CD14-positive monocyte (primary cell): ENCODE measurements at regions not wholly inside any gene's neighbourhood (a gene's known extent, or its start where the extent isn't known, plus 50 kb on each side); places are given as distances from the start of the nearest gene placed in this dataset.

Source experiments
- DNase-seq, 3 donors: peaks; one replicate each; pipeline ENCODE4 v3.0.0-alpha.2; 2011 to 2022
- H2AFZ ChIP-seq: 2 replicates; pipeline ENCODE4 v1.6.0; 2012; ENCODE audit warnings: mild to moderate bottlenecking, low read depth, low read length, inconsistent platforms; ENCODE audit not compliant: insufficient read depth, poor library complexity, severe bottlenecking
- H3K27ac ChIP-seq, 2 donors: 1 replicate in 1 of 2; 2 replicates in 1 of 2; pipeline ENCODE4 v1.5.1; 2012 to 2013; ENCODE audit warnings: low read length in 2 of 2, control low read depth in 1 of 2, inconsistent platforms in 1 of 2, low read depth in 1 of 2, mild to moderate bottlenecking in 1 of 2
- H3K27me3 ChIP-seq, 2 donors: one replicate each; pipeline versions ENCODE4 v1.6.0 to v1.6.1; 2011 to 2013; ENCODE audit warnings: low read length in 2 of 2; ENCODE audit not compliant: control insufficient read depth in 2 of 2, insufficient read depth in 2 of 2
- H3K36me3 ChIP-seq, 2 donors: replicated peaks in 1 of 2; 1 replicate in 1 of 2; 2 replicates in 1 of 2; pipeline versions ENCODE4 v1.5.1 to v1.6.1; 2012 to 2013; ENCODE audit warnings: low read length in 2 of 2, control low read depth in 1 of 2, inconsistent platforms in 1 of 2, mild to moderate bottlenecking in 1 of 2; ENCODE audit not compliant: insufficient read depth in 2 of 2, control insufficient read depth in 1 of 2
- H3K4me1 ChIP-seq, 2 donors: 1 replicate in 1 of 2; 2 replicates in 1 of 2; pipeline versions ENCODE4 v1.5.1 to v1.6.1; 2012 to 2013; ENCODE audit warnings: low read length in 2 of 2, control low read depth in 1 of 2, inconsistent platforms in 1 of 2, mild to moderate bottlenecking in 1 of 2, moderate library complexity in 1 of 2; ENCODE audit not compliant: insufficient read depth in 2 of 2, control insufficient read depth in 1 of 2
- H3K4me2 ChIP-seq: replicated peaks from 2 replicates; pipeline ENCODE3; 2012; ENCODE audit warnings: low read length, moderate library complexity, mild to moderate bottlenecking; ENCODE audit not compliant: poor library complexity, severe bottlenecking; ENCODE audit errors: extremely low read depth
- H3K4me3 ChIP-seq, 3 experiments: fragments of 200-600 bp in 1 of 3; sonication (generic) in 1 of 3; replicated peaks in 1 of 3; 1 replicate in 2 of 3; 2 replicates in 1 of 3; pipeline ENCODE4 v1.5.1; 2011 to 2013; ENCODE audit warnings: low read length in 3 of 3, mild to moderate bottlenecking in 3 of 3, control low read depth in 2 of 3, low read depth in 2 of 3, inconsistent platforms in 1 of 3, moderate library complexity in 1 of 3
- H3K79me2 ChIP-seq: 2 replicates; pipeline ENCODE4 v1.6.0; 2012; ENCODE audit warnings: mild to moderate bottlenecking, control low read depth, inconsistent platforms, low read length, moderate library complexity; ENCODE audit not compliant: insufficient read depth
- H3K9ac ChIP-seq: 2 replicates; pipeline ENCODE4 v1.6.0; 2017; ENCODE audit warnings: low read length, mild to moderate bottlenecking; ENCODE audit not compliant: insufficient read depth, poor library complexity, severe bottlenecking
- H3K9me3 ChIP-seq, 2 donors: replicated peaks in 1 of 2; 1 replicate in 1 of 2; 2 replicates in 1 of 2; pipeline versions ENCODE4 v1.5.1 to v1.6.1; 2012 to 2013; ENCODE audit warnings: low read length in 2 of 2, control low read depth in 1 of 2; ENCODE audit not compliant: control insufficient read depth in 1 of 2, insufficient read depth in 1 of 2
- H4K20me1 ChIP-seq: 2 replicates; pipeline ENCODE4 v1.6.0; 2012; ENCODE audit warnings: mild to moderate bottlenecking, low read length, control low read depth, moderate library complexity; ENCODE audit not compliant: insufficient read depth
- H3K27ac Mint-ChIP-seq, 7 donors: one replicate each; pipeline ENCODE4 v1.8.0; 2020; ENCODE audit warnings: mild to moderate bottlenecking in 7 of 7, mixed read lengths in 7 of 7, moderate library complexity in 6 of 7, inconsistent platforms in 2 of 7
- H3K27me3 Mint-ChIP-seq, 3 donors: one replicate each; pipeline ENCODE4 v1.8.0; 2021 to 2022; ENCODE audit warnings: low read depth in 3 of 3, mild to moderate bottlenecking in 3 of 3, mixed read lengths in 3 of 3, moderate library complexity in 3 of 3, inconsistent platforms in 1 of 3
- H3K36me3 Mint-ChIP-seq, 2 donors: one replicate each; pipeline ENCODE4 v1.8.0; 2020; ENCODE audit warnings: mixed read lengths in 2 of 2, inconsistent platforms in 1 of 2, mild to moderate bottlenecking in 1 of 2
- H3K4me1 Mint-ChIP-seq: one replicate; pipeline ENCODE4 v1.8.0; 2020; ENCODE audit warnings: mild to moderate bottlenecking, mixed read lengths
- H3K4me3 Mint-ChIP-seq, 2 donors: one replicate each; pipeline ENCODE4 v1.8.0; 2020; ENCODE audit warnings: mild to moderate bottlenecking in 2 of 2, mixed read lengths in 2 of 2, moderate library complexity in 1 of 2
- H3K9me3 Mint-ChIP-seq, 7 donors: one replicate each; pipeline ENCODE4 v1.8.0; 2020 to 2022; ENCODE audit warnings: mixed read lengths in 7 of 7, mild to moderate bottlenecking in 6 of 7, moderate library complexity in 6 of 7, inconsistent platforms in 2 of 7
- WGBS: methylation state at CpG from one replicate; pipeline ENCODE4 v1.1.5; 2013; ENCODE audit warnings: missing lambda C conversion rate; ENCODE audit not compliant: insufficient coverage; 5-methylcytosine and 5-hydroxymethylcytosine counted together
- intact Hi-C, 2 donors: fragments of 100-400 bp; cut with micrococcal nuclease; formaldehyde crosslinking; loops; one replicate each; pipeline versions ENCODE4 v1.15.0 to v1.15.1; 2023
- TF ChIP-seq, protein P1 (sequence below): fragments of 200-600 bp; IDR thresholded peaks from one replicate; pipeline ENCODE4 v1.8.0; 2022; ENCODE audit warnings: antibody characterized with exemption, mild to moderate bottlenecking

DNA sequence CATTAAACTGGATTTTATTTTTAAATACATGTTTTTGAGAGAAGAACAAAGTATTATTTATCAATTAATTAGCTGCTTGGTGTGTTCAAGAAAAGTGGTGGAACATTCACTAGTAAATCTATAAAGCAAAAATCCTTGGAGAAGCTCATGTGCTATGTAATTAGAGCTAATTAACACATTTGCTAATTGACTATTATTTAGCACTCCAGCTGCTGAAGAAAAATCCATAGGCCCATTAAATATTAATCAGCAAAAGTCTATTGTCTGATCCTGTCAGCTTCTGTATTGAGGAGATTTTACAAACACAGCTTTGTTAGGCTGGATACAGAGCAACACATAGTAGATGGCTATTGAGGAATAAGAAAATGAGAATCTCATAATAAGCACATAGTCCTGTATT is 336.1 kb downstream of the RBM43 start:
- Mint-ChIP-seq H3K36me3 (no peaks in the 10 kb centered on the region), H3K4me1 (no peaks in the 10 kb centered on the region), H3K27ac (no peak overlapping the region), H3K9me3 (peaks cover 0 to 6% (median 0%) of the 10 kb centered on the region in 7 donors), H3K4me3 (no peak overlapping the region), H3K27me3 (peaks cover 1 to 4% (median 1%) of the 10 kb centered on the region in 3 donors)
- no peak for DNase-seq
- H3K9ac ChIP-seq: no peak overlapping the region
- no peak overlapping the region for H3K27ac ChIP-seq
- H3K36me3 ChIP-seq: no peaks in the 10 kb centered on the region
- no peaks in the 10 kb centered on the region for H3K4me1 ChIP-seq
- no peaks in the 10 kb centered on the region for H3K9me3 ChIP-seq
- TF ChIP-seq, protein P1, sequence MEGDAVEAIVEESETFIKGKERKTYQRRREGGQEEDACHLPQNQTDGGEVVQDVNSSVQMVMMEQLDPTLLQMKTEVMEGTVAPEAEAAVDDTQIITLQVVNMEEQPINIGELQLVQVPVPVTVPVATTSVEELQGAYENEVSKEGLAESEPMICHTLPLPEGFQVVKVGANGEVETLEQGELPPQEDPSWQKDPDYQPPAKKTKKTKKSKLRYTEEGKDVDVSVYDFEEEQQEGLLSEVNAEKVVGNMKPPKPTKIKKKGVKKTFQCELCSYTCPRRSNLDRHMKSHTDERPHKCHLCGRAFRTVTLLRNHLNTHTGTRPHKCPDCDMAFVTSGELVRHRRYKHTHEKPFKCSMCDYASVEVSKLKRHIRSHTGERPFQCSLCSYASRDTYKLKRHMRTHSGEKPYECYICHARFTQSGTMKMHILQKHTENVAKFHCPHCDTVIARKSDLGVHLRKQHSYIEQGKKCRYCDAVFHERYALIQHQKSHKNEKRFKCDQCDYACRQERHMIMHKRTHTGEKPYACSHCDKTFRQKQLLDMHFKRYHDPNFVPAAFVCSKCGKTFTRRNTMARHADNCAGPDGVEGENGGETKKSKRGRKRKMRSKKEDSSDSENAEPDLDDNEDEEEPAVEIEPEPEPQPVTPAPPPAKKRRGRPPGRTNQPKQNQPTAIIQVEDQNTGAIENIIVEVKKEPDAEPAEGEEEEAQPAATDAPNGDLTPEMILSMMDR: no peak
- H3K27me3 ChIP-seq: no peaks in the 10 kb centered on the region
- H4K20me1 ChIP-seq: no peaks in the 10 kb centered on the region
- H3K79me2 ChIP-seq: no peaks in the 10 kb centered on the region
- no peak overlapping the region for H3K4me2 ChIP-seq
- H2AFZ ChIP-seq: no peak overlapping the region
- no peak overlapping the region for H3K4me3 ChIP-seq
- intact Hi-C loops: no loop called here

DNA sequence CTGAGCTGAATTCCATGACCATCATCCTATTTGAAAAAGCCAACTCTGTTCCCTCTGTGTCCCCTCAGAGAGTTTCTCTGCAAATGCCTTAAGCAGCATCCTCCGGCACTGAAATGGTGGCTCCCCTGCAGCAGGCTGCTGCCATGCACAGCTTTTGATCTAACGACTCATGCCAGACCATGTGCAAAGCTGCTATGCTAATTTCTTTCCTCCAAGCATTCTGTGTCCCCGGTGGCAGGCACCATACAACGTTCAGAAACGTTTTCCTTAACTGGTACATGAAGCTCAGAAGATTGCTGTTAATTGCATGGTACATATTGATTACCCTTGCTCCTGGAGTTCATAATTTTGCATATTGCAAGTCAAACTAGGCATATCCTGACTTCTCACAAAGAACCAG is 336.8 kb downstream of the RBM43 start:
- no peaks in the 10 kb centered on the region for H3K79me2 ChIP-seq
- no peak overlapping the region for H3K4me2 ChIP-seq
- no peak overlapping the region for H3K9ac ChIP-seq
- H3K4me1 ChIP-seq: no peaks in the 10 kb centered on the region
- H2AFZ ChIP-seq: no peak overlapping the region
- no peaks in the 10 kb centered on the region for H3K9me3 ChIP-seq
- Mint-ChIP-seq H3K4me1 (no peaks in the 10 kb centered on the region), H3K27me3 (peaks cover 1 to 4% (median 1%) of the 10 kb centered on the region in 3 donors), H3K36me3 (no peaks in the 10 kb centered on the region), H3K4me3 (no peak overlapping the region), H3K9me3 (peaks cover 0 to 6% (median 0%) of the 10 kb centered on the region in 7 donors), H3K27ac (no peak overlapping the region)
- H3K27me3 ChIP-seq: no peaks in the 10 kb centered on the region
- H3K36me3 ChIP-seq: no peaks in the 10 kb centered on the region
- no peak overlapping the region for H3K4me3 ChIP-seq
- intact Hi-C loops: no loop called here
- TF ChIP-seq, protein P1: no peak
- no peak for DNase-seq
- WGBS: 80% methylated on average over 2 of the region's 5 CpGs
- H4K20me1 ChIP-seq: no peaks in the 10 kb centered on the region
- no peak overlapping the region for H3K27ac ChIP-seq
